H9 (cell line): ENCODE measurements at regions not wholly inside any gene's neighbourhood (a gene's known extent, or its start where the extent isn't known, plus 50 kb on each side); places are given as distances from the start of the nearest gene placed in this dataset.

ENCODE experiments used
- DNase-seq: peaks from one replicate; pipeline ENCODE4 v3.0.0-alpha.2; 2017
- H2AFZ ChIP-seq: one replicate; pipeline ENCODE4 v1.6.1; 2013; ENCODE audit warnings: mild to moderate bottlenecking, low read length, control low read depth, moderate library complexity
- H2AK5ac ChIP-seq: 2 replicates; pipeline ENCODE4 v1.6.1; 2013; ENCODE audit warnings: low read length, control low read depth, mixed read lengths; ENCODE audit not compliant: insufficient read length
- H2BK120ac ChIP-seq: one replicate; pipeline ENCODE4 v1.6.1; 2013; ENCODE audit warnings: low read depth, mild to moderate bottlenecking, low read length, control low read depth, inconsistent platforms; ENCODE audit not compliant: poor library complexity, severe bottlenecking
- H2BK12ac ChIP-seq: 2 replicates; pipeline ENCODE4 v1.6.1; 2013; ENCODE audit warnings: low read length, control low read depth, mixed read lengths, low read depth; ENCODE audit not compliant: insufficient read length
- H2BK15ac ChIP-seq: 2 replicates; pipeline ENCODE4 v1.6.1; 2013; ENCODE audit warnings: low read depth, low read length, control low read depth
- H2BK20ac ChIP-seq: one replicate; pipeline ENCODE4 v1.6.1; 2013; ENCODE audit warnings: low read depth, mild to moderate bottlenecking, low read length, control low read depth, inconsistent platforms; ENCODE audit not compliant: poor library complexity, severe bottlenecking
- H2BK5ac ChIP-seq: 2 replicates; pipeline ENCODE4 v1.6.1; 2013; ENCODE audit warnings: low read length, control low read depth, mixed read lengths; ENCODE audit not compliant: insufficient read length
- H3K14ac ChIP-seq: 2 replicates; pipeline ENCODE4 v1.6.1; 2013; ENCODE audit warnings: low read length, control low read depth; ENCODE audit not compliant: insufficient read depth
- H3K18ac ChIP-seq: 2 replicates; pipeline ENCODE4 v1.6.1; 2013; ENCODE audit warnings: low read depth, mild to moderate bottlenecking, mixed read lengths, low read length, control low read depth; ENCODE audit not compliant: insufficient read length
- H3K23ac ChIP-seq: 2 replicates; pipeline ENCODE4 v1.6.1; 2013; ENCODE audit warnings: low read length, control low read depth, mixed read lengths, low read depth; ENCODE audit not compliant: insufficient read length
- H3K23me2 ChIP-seq: 2 replicates; pipeline ENCODE4 v1.6.1; 2013; ENCODE audit warnings: low read depth, mild to moderate bottlenecking, mixed read lengths, low read length, control low read depth; ENCODE audit not compliant: insufficient read length, poor library complexity, severe bottlenecking
- H3K27ac ChIP-seq: 2 replicates; pipeline ENCODE4 v1.5.1; 2013; ENCODE audit warnings: low read length, control low read depth, mixed read lengths, low read depth; ENCODE audit not compliant: insufficient read length
- H3K27me3 ChIP-seq: 2 replicates; pipeline ENCODE4 v1.6.1; 2013; ENCODE audit warnings: low read length, control low read depth, inconsistent platforms; ENCODE audit not compliant: insufficient read depth
- H3K4ac ChIP-seq: 2 replicates; pipeline ENCODE4 v1.6.1; 2013; ENCODE audit warnings: low read depth, mild to moderate bottlenecking, control low read depth, inconsistent platforms, low read length, moderate library complexity
- H3K4me1 ChIP-seq: 2 replicates; pipeline ENCODE4 v1.6.1; 2013; ENCODE audit warnings: low read length, control low read depth, inconsistent platforms; ENCODE audit not compliant: insufficient read depth
- H3K4me2 ChIP-seq: 2 replicates; pipeline ENCODE4 v1.6.1; 2013; ENCODE audit warnings: low read length, control low read depth, mixed read lengths; ENCODE audit not compliant: insufficient read length, insufficient read depth
- H3K56ac ChIP-seq: 2 replicates; pipeline ENCODE4 v1.6.1; 2013; ENCODE audit warnings: low read depth, mild to moderate bottlenecking, mixed read lengths, low read length, control low read depth; ENCODE audit not compliant: insufficient read length
- H3K79me1 ChIP-seq: 2 replicates; pipeline ENCODE4 v1.6.1; 2013; ENCODE audit warnings: low read depth, mild to moderate bottlenecking, moderate library complexity, low read length, control low read depth, inconsistent platforms; ENCODE audit not compliant: insufficient read depth, poor library complexity, severe bottlenecking
- H3K79me2 ChIP-seq: 2 replicates; pipeline ENCODE4 v1.6.1; 2013; ENCODE audit warnings: low read length, control low read depth, inconsistent platforms; ENCODE audit not compliant: insufficient read depth
- H3K9ac ChIP-seq: 2 replicates; pipeline ENCODE4 v1.6.1; 2013; ENCODE audit warnings: low read length, control low read depth, mixed read lengths; ENCODE audit not compliant: insufficient read length; ENCODE audit errors: extremely low read depth
- H3K9me3 ChIP-seq: one replicate; pipeline ENCODE4 v1.6.1; 2013; ENCODE audit warnings: low read depth, low read length, inconsistent platforms; ENCODE audit not compliant: control insufficient read depth
- H3T11ph ChIP-seq: one replicate; pipeline ENCODE4 v1.6.1; 2013; ENCODE audit warnings: mild to moderate bottlenecking, low read length, control low read depth, inconsistent platforms
- H4K20me1 ChIP-seq: one replicate; pipeline ENCODE4 v1.6.1; 2013; ENCODE audit not compliant: control insufficient read depth, insufficient read length, insufficient read depth
- H4K5ac ChIP-seq: 2 replicates; pipeline ENCODE4 v1.6.1; 2013; ENCODE audit warnings: low read depth, mild to moderate bottlenecking, mixed read lengths, low read length, control low read depth; ENCODE audit not compliant: insufficient read length
- H4K8ac ChIP-seq: replicated peaks from 2 replicates; pipeline ENCODE4 v1.6.1; 2013; ENCODE audit warnings: low read length, control low read depth, mixed read lengths, low read depth; ENCODE audit not compliant: insufficient read length
- H4K91ac ChIP-seq: 2 replicates; pipeline ENCODE4 v1.6.1; 2013; ENCODE audit warnings: low read depth, mild to moderate bottlenecking, moderate library complexity, mixed read lengths, low read length, control low read depth; ENCODE audit not compliant: insufficient read length
- H3K27ac Mint-ChIP-seq, 3 experiments: 2 replicates in 2 of 3; 3 replicates in 1 of 3; pipeline ENCODE4 v1.8.0; 2020 to 2021; ENCODE audit warnings: mixed read lengths in 3 of 3, mild to moderate bottlenecking in 1 of 3, moderate library complexity in 1 of 3
- H3K27me3 Mint-ChIP-seq: 2 replicates; pipeline ENCODE4 v1.8.0; 2021; ENCODE audit warnings: low read depth, mild to moderate bottlenecking, moderate library complexity, mixed read lengths
- H3K36me3 Mint-ChIP-seq, 3 experiments: 2 replicates in 2 of 3; 3 replicates in 1 of 3; pipeline ENCODE4 v1.8.0; 2020 to 2021; ENCODE audit warnings: low read depth in 3 of 3, mixed read lengths in 3 of 3; ENCODE audit not compliant: insufficient read depth in 1 of 3
- H3K4me1 Mint-ChIP-seq, 2 experiments: 2 replicates each; pipeline ENCODE4 v1.8.0; 2020; ENCODE audit warnings: mixed read lengths in 2 of 2
- H3K4me3 Mint-ChIP-seq, 2 experiments: 2 replicates in 1 of 2; 3 replicates in 1 of 2; pipeline ENCODE4 v1.8.0; 2020 to 2021; ENCODE audit warnings: mild to moderate bottlenecking in 2 of 2, mixed read lengths in 2 of 2, moderate library complexity in 1 of 2
- H3K9me3 Mint-ChIP-seq, 2 experiments: 2 replicates in 1 of 2; 3 replicates in 1 of 2; pipeline ENCODE4 v1.8.0; 2020; ENCODE audit warnings: mild to moderate bottlenecking in 2 of 2, mixed read lengths in 2 of 2, moderate library complexity in 1 of 2
- CTCF ChIP-seq: fragments of 200-600 bp; sonication (generic); conservative IDR thresholded peaks from 3 replicates; pipeline ENCODE4 v1.8.0; 2021; ENCODE audit warnings: antibody characterized with exemption, mild to moderate bottlenecking
- WGBS: extraction: QIAGEN DNeasy Blood & Tissue Kit; methylation state at CpG from one replicate; pipeline ENCODE4 v1.1.7; 2013; ENCODE audit warnings: missing lambda C conversion rate, low lambda C conversion rate, mixed read lengths; ENCODE audit not compliant: insufficient read length; ENCODE audit errors: extremely low coverage; 5-methylcytosine and 5-hydroxymethylcytosine counted together

- Histone ChIP-seq H3K27me3 (no peaks in the 10 kb centered on the region), H2AFZ (no peak overlapping the region), H3K14ac (no peak overlapping the region), H2BK20ac (no peak overlapping the region), H2BK5ac (no peak overlapping the region), H3K9me3 (no peaks in the 10 kb centered on the region), H2AK5ac (no peak overlapping the region), H3K23me2 (no peaks in the 10 kb centered on the region), H3K18ac (no peak overlapping the region), H3K4me2 (no peak overlapping the region), H3K4me1 (no peaks in the 10 kb centered on the region), H3K56ac (no peak overlapping the region), H3K79me1 (no peaks in the 10 kb centered on the region), H3T11ph (no peak overlapping the region), H4K20me1 (no peaks in the 10 kb centered on the region), H4K91ac (no peak overlapping the region), H2BK120ac (no peak overlapping the region), H3K79me2 (no peaks in the 10 kb centered on the region), H2BK15ac (no peak overlapping the region), H2BK12ac (no peak overlapping the region), H3K4ac (no peak overlapping the region), H4K5ac (no peak overlapping the region), H3K23ac (no peak overlapping the region), H4K8ac (no peak overlapping the region), H3K27ac (no peak overlapping the region), H3K9ac (no peak overlapping the region)
- DNase-seq: no peak
- Mint-ChIP-seq H3K27ac (no peak overlapping the region), H3K36me3 (no peaks in the 10 kb centered on the region; a peak in 3 of 7 replicates), H3K9me3 (peaks cover 3 to 10% of the 10 kb centered on the region in 2 experiments; a peak in 3 of 5 replicates), H3K4me3 (no peak overlapping the region), H3K27me3 (no peaks in the 10 kb centered on the region), H3K4me1 (no peaks in the 10 kb centered on the region)
- no CpG with 5 or more reads among the region's 8 CpGs for WGBS
- TF ChIP-seq CTCF: no peak
Measured at GRCh38 chr6:11865680-11866300, 87.2 kb upstream of the ADTRP start.
